NT2/D1 (cell line): ENCODE measurements at regions not wholly inside any gene's neighbourhood (a gene's known extent, or its start where the extent isn't known, plus 50 kb on each side); places are given as distances from the start of the nearest gene placed in this dataset.
A peak's percentile ranks its signal among the peaks of the same experiment; 100 is the strongest.

Source experiments
- DNase-seq: peaks from one replicate; pipeline ENCODE4 v3.0.0-alpha.2; 2011; ENCODE audit warnings: low read depth, low spot score
- H3K27me3 ChIP-seq: 2 replicates; pipeline ENCODE4 v1.6.0; 2011; ENCODE audit warnings: mild to moderate bottlenecking; ENCODE audit not compliant: insufficient read length, insufficient read depth
- H3K36me3 ChIP-seq: 2 replicates; pipeline ENCODE4 v1.6.1; 2011; ENCODE audit warnings: mild to moderate bottlenecking, low read length, mixed read lengths; ENCODE audit not compliant: insufficient read depth, insufficient read length
- H3K4me1 ChIP-seq: 2 replicates; pipeline ENCODE4 v1.5.1; 2011; ENCODE audit not compliant: insufficient read depth, insufficient read length
- H3K4me3 ChIP-seq: 2 replicates; pipeline ENCODE4 v1.5.1; 2011; ENCODE audit warnings: low read depth; ENCODE audit not compliant: insufficient read length
- H3K9ac ChIP-seq: 2 replicates; pipeline ENCODE4 v1.6.0; 2011; ENCODE audit warnings: low read depth; ENCODE audit not compliant: insufficient read length
- H3K9me3 ChIP-seq: 2 replicates; pipeline ENCODE4 v1.5.1; 2011; ENCODE audit warnings: mild to moderate bottlenecking, low read length; ENCODE audit not compliant: insufficient read depth
- SUZ12 ChIP-seq: IDR thresholded peaks from 2 replicates; pipeline ENCODE4 v1.6.1; 2011; ENCODE audit not compliant: insufficient read length, insufficient read depth; ENCODE audit errors: extremely low read depth
- YY1 ChIP-seq: IDR thresholded peaks from 2 replicates; pipeline ENCODE4 v1.6.1; 2011; ENCODE audit not compliant: insufficient read length, insufficient read depth
- ZNF274 ChIP-seq: IDR thresholded peaks from 2 replicates; pipeline ENCODE4 v1.6.1; 2011; ENCODE audit warnings: mild to moderate bottlenecking, low read depth, low read length

- Histone ChIP-seq H3K27me3 (no peaks in the 10 kb centered on the region), H3K9ac (no peak overlapping the region), H3K36me3 (no peaks in the 10 kb centered on the region), H3K4me3 (no peak overlapping the region), H3K4me1 (peaks cover 2% of the 10 kb centered on the region), H3K9me3 (no peaks in the 10 kb centered on the region)
- no peak for DNase-seq
- no peak for TF ChIP-seq YY1
- TF ChIP-seq ZNF274, result no peak
- TF ChIP-seq SUZ12, result no peak
Measured at GRCh38 chr13:99724633-99725517, 223.6 kb downstream of the TM9SF2 start.

GRCh38 chr13:99723878-99724277 lies 222.6 kb downstream of the TM9SF2 start:
- Histone ChIP-seq H3K9me3 (no peaks in the 10 kb centered on the region), H3K27me3 (no peaks in the 10 kb centered on the region), H3K36me3 (no peaks in the 10 kb centered on the region), H3K4me3 (no peak overlapping the region), H3K9ac (no peak overlapping the region), H3K4me1 (peaks cover 2% of the 10 kb centered on the region)
- no peak for DNase-seq
- TF ChIP-seq SUZ12 (no peak), YY1 (no peak), ZNF274 (no peak)

GRCh38 chr13:99722931-99723330 lies 221.7 kb downstream of the TM9SF2 start:
- no peak for TF ChIP-seq ZNF274
- TF ChIP-seq SUZ12, result no peak
- no peak for TF ChIP-seq YY1

DNA sequence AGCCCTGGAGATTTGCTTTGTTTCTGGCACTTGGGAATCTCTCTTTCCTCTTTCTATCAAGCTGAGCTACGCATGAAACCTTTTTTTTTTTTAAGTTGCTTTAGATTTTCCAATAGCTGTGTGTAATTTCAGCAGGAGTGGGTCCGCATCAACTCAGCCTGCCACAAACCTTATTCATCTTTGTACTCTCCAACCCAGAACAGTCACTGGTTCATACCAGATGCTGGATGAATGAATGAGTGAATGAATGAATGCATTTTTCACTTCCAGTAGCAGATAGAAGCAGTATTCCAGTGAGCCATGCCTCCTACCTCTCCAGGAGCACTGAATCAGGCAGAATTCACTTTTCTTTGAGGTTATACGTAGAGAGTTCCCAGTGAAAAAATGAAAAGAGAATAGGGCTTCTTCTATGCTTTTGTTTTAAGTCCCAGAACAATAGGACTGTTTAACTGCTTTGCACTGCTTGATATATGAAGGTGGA lies 221.1 kb downstream of the TM9SF2 start:
- Histone ChIP-seq H3K9me3 (no peaks in the 10 kb centered on the region), H3K36me3 (no peaks in the 10 kb centered on the region), H3K4me1 (peaks cover 2% of the 10 kb centered on the region), H3K27me3 (no peaks in the 10 kb centered on the region), H3K4me3 (no peak overlapping the region), H3K9ac (no peak overlapping the region)
- no peak for DNase-seq
- no peak for TF ChIP-seq SUZ12
- no peak for TF ChIP-seq YY1

More at GRCh38 chr13:99722931-99723330, 221.7 kb downstream of the TM9SF2 start:
- no peaks in the 10 kb centered on the region for H3K36me3 ChIP-seq
- DNase-seq, result no peak
- no peak overlapping the region for H3K4me3 ChIP-seq
- peaks cover 2% of the 10 kb centered on the region for H3K4me1 ChIP-seq
- no peaks in the 10 kb centered on the region for H3K9me3 ChIP-seq
- no peaks in the 10 kb centered on the region for H3K27me3 ChIP-seq
- no peak overlapping the region for H3K9ac ChIP-seq

DNA sequence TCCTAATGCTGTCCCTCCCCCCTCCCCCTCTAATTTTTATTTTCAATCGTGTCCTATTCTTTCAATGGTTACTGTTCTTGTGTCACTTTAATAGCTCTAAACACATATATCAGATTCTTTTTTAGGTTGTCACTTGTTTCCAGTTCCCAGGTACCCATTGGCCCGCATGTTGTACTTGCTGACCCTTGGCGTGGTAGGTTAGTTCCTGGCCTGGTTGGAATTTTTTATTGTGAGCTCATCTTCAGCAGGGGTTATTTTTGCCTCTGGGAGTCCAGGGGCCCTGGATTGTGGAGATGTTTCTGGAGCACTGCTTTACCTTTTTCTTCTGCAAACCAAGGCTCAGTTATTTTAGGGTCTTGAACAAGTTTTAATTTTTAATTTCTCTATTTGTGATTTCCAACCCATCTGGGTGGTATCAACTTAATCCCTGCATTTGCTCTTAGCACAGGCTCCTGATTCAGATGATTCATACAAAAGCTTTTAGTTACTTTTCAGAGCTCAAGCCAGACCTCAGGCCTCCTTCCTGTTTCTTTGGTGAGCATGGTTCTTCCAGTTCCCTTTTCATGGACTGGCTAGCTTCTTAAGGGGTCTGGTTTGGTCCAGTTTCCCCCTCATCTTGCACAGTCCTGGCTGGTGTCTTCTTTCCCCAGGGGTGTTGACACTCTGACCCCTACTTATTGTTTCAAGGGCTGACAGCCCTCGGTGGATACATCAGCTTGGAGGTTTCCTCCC lies 220.5 kb downstream of the TM9SF2 start:
- Histone ChIP-seq H3K9me3 (no peaks in the 10 kb centered on the region), H3K9ac (no peak overlapping the region), H3K27me3 (no peaks in the 10 kb centered on the region), H3K36me3 (no peaks in the 10 kb centered on the region), H3K4me3 (no peak overlapping the region), H3K4me1 (peaks cover 2% of the 10 kb centered on the region)
- no peak for DNase-seq
- no peak for TF ChIP-seq ZNF274
- no peak for TF ChIP-seq YY1
- TF ChIP-seq SUZ12, result no peak

GRCh38 chr13:99717959-99718674 lies 216.8 kb downstream of the TM9SF2 start:
- Histone ChIP-seq H3K9me3 (no peaks in the 10 kb centered on the region), H3K27me3 (no peaks in the 10 kb centered on the region), H3K4me3 (no peak overlapping the region), H3K36me3 (no peaks in the 10 kb centered on the region), H3K4me1 (no peaks in the 10 kb centered on the region), H3K9ac (no peak overlapping the region)
- peak; percentile 87 for DNase-seq
- TF ChIP-seq SUZ12 (no peak), YY1 (no peak), ZNF274 (no peak)
